ENCODE measurements at regions not wholly inside any gene's neighbourhood (a gene's known extent, or its start where the extent isn't known, plus 50 kb on each side); places are given as distances from the start of the nearest gene placed in this dataset.

DNA sequence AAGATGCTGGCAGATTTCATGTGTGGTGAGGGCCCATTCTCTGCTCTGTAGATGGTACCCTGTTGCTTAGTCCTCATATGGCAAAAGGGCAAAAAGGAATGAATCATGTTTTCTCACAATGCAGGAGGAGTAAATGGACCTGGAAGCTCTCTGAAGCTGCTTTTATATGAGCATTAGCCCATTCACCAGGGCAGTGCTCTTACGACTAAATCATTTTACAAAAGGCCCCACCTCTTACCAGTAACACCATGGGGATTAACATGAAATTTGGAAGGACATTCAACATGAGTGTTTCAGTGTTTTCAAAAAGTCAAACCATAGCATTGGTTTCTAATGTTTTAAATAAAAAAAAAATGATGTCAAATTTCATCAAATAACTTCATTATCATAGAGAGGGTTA, 495.7 kb upstream of the CBLB start:
- Histone ChIP-seq H3K36me3 (ENCODE audit: control insufficient read depth, insufficient read depth, low read length) (no peaks in the 10 kb centered on the region), H3K9ac (ENCODE audit: low read length) (no peak overlapping the region), H3K9me3 (ENCODE audit: control insufficient read depth, low read length) (no peaks in the 10 kb centered on the region), H3K4me1 (ENCODE audit: control insufficient read depth, insufficient read depth, low read length) (no peaks in the 10 kb centered on the region), H3K27me3 (ENCODE audit: control insufficient read depth, insufficient read depth, low read length) (no peaks in the 10 kb centered on the region), H3K4me3 (ENCODE audit: low read length) (no peak overlapping the region)

GRCh38 chr3:106365061-106365691, 496.4 kb upstream of the CBLB start:
- Histone ChIP-seq H3K36me3 (ENCODE audit: control insufficient read depth, insufficient read depth, low read length) (no peaks in the 10 kb centered on the region), H3K27me3 (ENCODE audit: control insufficient read depth, insufficient read depth, low read length) (no peaks in the 10 kb centered on the region), H3K4me3 (ENCODE audit: low read length) (no peak overlapping the region), H3K9ac (ENCODE audit: low read length) (no peak overlapping the region), H3K4me1 (ENCODE audit: control insufficient read depth, insufficient read depth, low read length) (no peaks in the 10 kb centered on the region), H3K9me3 (ENCODE audit: control insufficient read depth, low read length) (no peaks in the 10 kb centered on the region)

- H3K4me1 ChIP-seq (ENCODE audit: control insufficient read depth, insufficient read depth, low read length) = no peaks in the 10 kb centered on the region
- H3K9ac ChIP-seq (ENCODE audit: low read length) = no peak overlapping the region
- no peaks in the 10 kb centered on the region for H3K9me3 ChIP-seq (ENCODE audit: control insufficient read depth, low read length)
- no peaks in the 10 kb centered on the region for H3K27me3 ChIP-seq (ENCODE audit: control insufficient read depth, insufficient read depth, low read length)
- no peak overlapping the region for H3K4me3 ChIP-seq (ENCODE audit: low read length)
- no peaks in the 10 kb centered on the region for H3K36me3 ChIP-seq (ENCODE audit: control insufficient read depth, insufficient read depth, low read length)
Observed at GRCh38 chr3:106366352-106366751, 497.5 kb upstream of the CBLB start.

- no peaks in the 10 kb centered on the region for H3K4me1 ChIP-seq (ENCODE audit: control insufficient read depth, insufficient read depth, low read length)
- H3K9ac ChIP-seq (ENCODE audit: low read length) = no peak overlapping the region
- H3K27me3 ChIP-seq (ENCODE audit: control insufficient read depth, insufficient read depth, low read length) = no peaks in the 10 kb centered on the region
- no peaks in the 10 kb centered on the region for H3K9me3 ChIP-seq (ENCODE audit: control insufficient read depth, low read length)
- H3K36me3 ChIP-seq (ENCODE audit: control insufficient read depth, insufficient read depth, low read length) = no peaks in the 10 kb centered on the region
- H3K4me3 ChIP-seq (ENCODE audit: low read length) = no peak overlapping the region
Observed at GRCh38 chr3:106367496-106367895, 498.7 kb upstream of the CBLB start.

DNA sequence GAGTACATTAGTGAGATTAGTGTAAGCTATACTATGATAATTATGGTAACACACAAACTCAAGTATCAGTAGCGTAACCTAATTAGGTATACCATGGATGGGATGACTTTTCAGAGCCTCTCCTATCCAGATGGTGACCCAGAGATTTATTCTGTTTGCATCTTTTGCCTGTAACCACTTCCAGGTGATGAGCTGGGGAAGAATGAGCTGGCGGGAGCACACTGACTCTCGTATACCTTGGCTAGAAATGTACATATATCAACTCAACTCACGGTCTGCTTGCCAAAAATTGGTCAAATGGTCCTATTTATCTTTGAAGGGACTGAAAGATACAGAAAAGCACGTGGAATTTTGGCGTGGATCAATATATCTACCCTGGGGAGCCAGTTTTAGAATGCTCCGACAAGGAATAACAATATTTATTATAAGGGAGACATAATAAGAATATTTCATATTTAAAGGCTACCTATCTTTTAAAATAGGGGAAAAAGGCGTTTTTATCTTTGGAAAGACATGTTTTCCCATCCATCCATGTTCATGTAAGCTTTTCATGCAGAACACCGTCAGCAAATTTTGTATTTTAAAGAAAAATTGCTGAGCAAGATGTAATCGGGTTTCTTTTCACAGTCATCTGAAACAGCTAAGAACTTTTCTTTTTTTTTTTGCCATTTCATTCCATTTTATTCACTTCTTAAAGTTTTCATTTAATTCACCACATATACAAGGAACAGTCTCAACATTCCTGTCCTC, 502.6 kb upstream of the CBLB start:
- no peaks in the 10 kb centered on the region for H3K9me3 ChIP-seq (ENCODE audit: control insufficient read depth, low read length)
- no peaks in the 10 kb centered on the region for H3K4me1 ChIP-seq (ENCODE audit: control insufficient read depth, insufficient read depth, low read length)
- no peak overlapping the region for H3K9ac ChIP-seq (ENCODE audit: low read length)
- H3K36me3 ChIP-seq (ENCODE audit: control insufficient read depth, insufficient read depth, low read length) = no peaks in the 10 kb centered on the region
- H3K4me3 ChIP-seq (ENCODE audit: low read length) = no peak overlapping the region
- no peaks in the 10 kb centered on the region for H3K27me3 ChIP-seq (ENCODE audit: control insufficient read depth, insufficient read depth, low read length)

DNA sequence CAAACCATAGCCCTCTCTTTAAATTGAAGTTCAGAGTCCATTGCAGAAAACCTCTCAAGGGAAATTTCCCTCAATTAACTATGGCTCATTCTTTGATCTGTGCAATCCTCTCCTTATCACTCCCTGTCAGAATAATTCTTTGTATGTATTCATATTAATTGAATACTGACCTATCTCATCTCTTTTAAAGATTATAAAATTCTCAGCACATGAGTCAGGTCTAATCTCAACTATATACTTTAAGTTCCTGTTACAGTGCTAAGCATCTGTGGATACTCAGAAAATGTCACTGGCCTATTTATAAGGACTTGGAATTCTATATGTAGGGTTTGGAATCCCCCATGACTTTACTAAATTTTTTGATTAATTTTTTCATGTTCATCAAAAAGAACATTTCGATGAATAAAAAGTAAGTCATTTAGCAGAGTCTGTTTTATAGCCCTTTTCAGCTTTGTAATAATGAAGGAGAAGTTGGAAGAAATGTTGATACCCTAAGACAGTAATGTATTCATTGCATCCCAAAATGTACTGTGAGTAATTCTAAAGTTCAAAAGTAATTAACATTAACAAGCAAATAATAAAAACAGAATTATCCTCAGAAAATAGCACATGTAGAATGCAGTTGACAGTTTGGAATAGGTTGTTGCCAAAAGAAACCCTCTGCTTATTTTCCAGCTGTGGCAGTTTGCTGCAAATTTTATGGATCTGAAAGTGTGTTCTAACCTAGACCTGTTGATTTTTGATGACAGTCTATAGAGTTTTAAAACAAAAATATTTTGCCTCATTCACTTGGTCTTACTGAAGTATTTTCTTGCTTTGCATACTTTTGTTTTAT, 503.4 kb upstream of the CBLB start:
- Histone ChIP-seq H3K9ac (ENCODE audit: low read length) (no peak overlapping the region), H3K27me3 (ENCODE audit: control insufficient read depth, insufficient read depth, low read length) (no peaks in the 10 kb centered on the region)

DNA sequence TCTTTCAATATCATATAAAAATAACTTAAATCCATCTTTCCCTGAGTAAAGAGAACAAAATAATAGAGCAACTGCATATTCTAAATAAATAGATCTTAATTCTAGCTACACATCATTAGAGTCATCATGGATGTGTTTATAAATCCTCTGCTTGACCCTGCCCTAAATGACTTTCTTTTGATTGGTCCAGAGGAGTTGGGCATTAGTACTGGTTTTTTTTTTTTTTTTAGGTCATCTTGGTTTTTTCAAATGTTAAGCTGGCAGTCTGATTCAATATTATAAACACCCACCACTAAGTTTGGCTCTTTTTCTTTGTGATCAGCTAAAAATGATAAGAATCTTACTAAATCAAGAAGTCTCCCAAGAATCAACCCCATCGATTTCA, 504.0 kb upstream of the CBLB start:
- H3K9ac ChIP-seq (ENCODE audit: low read length) = no peak overlapping the region
- no peak overlapping the region for H3K4me3 ChIP-seq (ENCODE audit: low read length)

More for the DNA sequence above, 503.4 kb upstream of the CBLB start:
- Histone ChIP-seq H3K9me3 (ENCODE audit: control insufficient read depth, low read length) (no peaks in the 10 kb centered on the region), H3K4me1 (ENCODE audit: control insufficient read depth, insufficient read depth, low read length) (no peaks in the 10 kb centered on the region), H3K36me3 (ENCODE audit: control insufficient read depth, insufficient read depth, low read length) (no peaks in the 10 kb centered on the region), H3K4me3 (ENCODE audit: low read length) (no peak overlapping the region)

DNA sequence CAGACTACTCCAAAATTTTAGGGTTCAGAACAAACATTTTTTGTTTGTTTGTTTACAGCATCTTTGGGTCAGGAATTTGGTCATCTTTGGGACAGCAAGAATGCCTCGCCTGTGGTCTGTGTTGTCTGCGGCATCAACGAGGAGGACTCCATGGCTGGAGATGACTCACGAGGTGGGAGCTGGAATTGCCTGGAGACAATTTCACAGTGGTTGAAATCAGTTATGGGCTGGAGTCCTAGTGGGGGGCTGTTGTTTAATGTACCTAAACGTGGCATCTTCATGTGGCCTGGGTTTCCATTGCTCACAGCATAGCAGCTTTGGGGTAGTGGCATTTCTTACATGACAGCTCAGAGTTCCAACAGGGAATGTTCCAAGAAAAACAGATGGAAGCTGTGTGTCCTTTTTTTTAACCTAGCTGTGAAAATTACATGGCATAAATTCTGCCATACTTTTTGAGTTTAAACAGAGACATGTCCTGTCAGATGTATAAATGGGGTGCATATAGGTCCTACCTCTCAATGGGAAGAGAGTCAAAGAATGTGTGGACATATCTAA, 507.3 kb upstream of the CBLB start:
- H3K36me3 ChIP-seq (ENCODE audit: control insufficient read depth, insufficient read depth, low read length) = no peaks in the 10 kb centered on the region
- H3K27me3 ChIP-seq (ENCODE audit: control insufficient read depth, insufficient read depth, low read length) = no peaks in the 10 kb centered on the region
- H3K4me1 ChIP-seq (ENCODE audit: control insufficient read depth, insufficient read depth, low read length) = no peaks in the 10 kb centered on the region
- H3K9me3 ChIP-seq (ENCODE audit: control insufficient read depth, low read length) = no peaks in the 10 kb centered on the region
- no peak overlapping the region for H3K9ac ChIP-seq (ENCODE audit: low read length)
- H3K4me3 ChIP-seq (ENCODE audit: low read length) = no peak overlapping the region

More for the DNA sequence above, 504.0 kb upstream of the CBLB start:
- no peaks in the 10 kb centered on the region for H3K27me3 ChIP-seq (ENCODE audit: control insufficient read depth, insufficient read depth, low read length)
- no peaks in the 10 kb centered on the region for H3K36me3 ChIP-seq (ENCODE audit: control insufficient read depth, insufficient read depth, low read length)
- H3K9me3 ChIP-seq (ENCODE audit: control insufficient read depth, low read length) = no peaks in the 10 kb centered on the region
- H3K4me1 ChIP-seq (ENCODE audit: control insufficient read depth, insufficient read depth, low read length) = no peaks in the 10 kb centered on the region

GRCh38 chr3:106379251-106379750, 510.5 kb upstream of the CBLB start:
- H3K9me3 ChIP-seq (ENCODE audit: control insufficient read depth, low read length) = no peaks in the 10 kb centered on the region
- no peaks in the 10 kb centered on the region for H3K27me3 ChIP-seq (ENCODE audit: control insufficient read depth, insufficient read depth, low read length)
- H3K4me3 ChIP-seq (ENCODE audit: low read length) = no peak overlapping the region
- H3K36me3 ChIP-seq (ENCODE audit: control insufficient read depth, insufficient read depth, low read length) = no peaks in the 10 kb centered on the region
- H3K4me1 ChIP-seq (ENCODE audit: control insufficient read depth, insufficient read depth, low read length) = no peaks in the 10 kb centered on the region
- H3K9ac ChIP-seq (ENCODE audit: low read length) = no peak overlapping the region

DNA sequence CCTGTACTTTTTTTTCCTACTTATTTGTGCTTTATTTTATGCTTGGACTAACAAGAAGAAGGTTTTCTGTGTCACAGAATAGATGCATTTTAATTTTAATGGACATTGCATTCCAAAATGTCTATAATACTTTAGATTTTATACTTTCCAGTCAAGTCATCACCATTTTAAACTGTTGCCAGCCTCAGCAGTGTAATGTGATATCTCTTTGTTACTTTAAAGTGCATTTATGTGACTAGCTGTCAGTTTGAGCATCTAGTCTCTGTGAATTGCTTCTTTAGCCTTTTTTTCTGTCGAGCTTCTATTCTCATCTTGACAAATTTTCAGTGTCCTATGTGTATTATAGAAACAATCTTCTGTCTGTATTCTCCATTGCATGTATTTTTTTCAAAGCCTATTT, 511.4 kb upstream of the CBLB start:
- Histone ChIP-seq H3K27me3 (ENCODE audit: control insufficient read depth, insufficient read depth, low read length) (no peaks in the 10 kb centered on the region), H3K9me3 (ENCODE audit: control insufficient read depth, low read length) (no peaks in the 10 kb centered on the region), H3K36me3 (ENCODE audit: control insufficient read depth, insufficient read depth, low read length) (no peaks in the 10 kb centered on the region), H3K4me1 (ENCODE audit: control insufficient read depth, insufficient read depth, low read length) (no peaks in the 10 kb centered on the region), H3K9ac (ENCODE audit: low read length) (no peak overlapping the region), H3K4me3 (ENCODE audit: low read length) (no peak overlapping the region)

DNA sequence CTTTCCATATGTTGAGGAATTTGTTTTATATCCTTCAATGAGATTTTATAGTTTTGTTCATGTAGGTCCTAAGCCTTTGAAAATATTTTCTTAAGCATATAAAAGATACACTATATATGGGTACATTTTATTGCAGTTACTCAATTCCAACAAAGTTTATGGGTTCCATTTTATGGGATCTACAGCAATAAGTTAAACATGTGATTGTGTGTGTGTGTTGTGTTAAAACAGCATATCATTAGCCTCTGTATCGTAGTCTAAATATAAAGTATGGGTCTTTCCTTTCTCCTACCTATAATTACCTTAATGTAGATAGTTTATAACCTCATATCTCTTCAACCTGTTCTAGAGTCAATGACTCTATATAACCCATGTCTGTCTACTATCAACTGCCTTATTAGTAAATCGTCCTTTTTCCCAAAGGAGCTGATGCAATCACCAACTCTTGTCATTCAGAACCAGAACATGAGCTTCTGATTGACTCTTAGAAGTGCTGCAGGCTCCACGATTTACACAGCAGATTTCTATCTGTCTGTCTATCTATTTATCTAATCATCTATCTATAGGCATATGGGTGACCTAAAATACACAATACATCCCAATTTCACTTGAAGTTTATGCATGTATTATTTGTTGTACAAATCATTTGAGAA, 512.6 kb upstream of the CBLB start:
- H3K4me3 ChIP-seq (ENCODE audit: low read length) = no peak overlapping the region
- H3K9ac ChIP-seq (ENCODE audit: low read length) = no peak overlapping the region
- no peaks in the 10 kb centered on the region for H3K9me3 ChIP-seq (ENCODE audit: control insufficient read depth, low read length)
- H3K36me3 ChIP-seq (ENCODE audit: control insufficient read depth, insufficient read depth, low read length) = no peaks in the 10 kb centered on the region
- H3K4me1 ChIP-seq (ENCODE audit: control insufficient read depth, insufficient read depth, low read length) = no peaks in the 10 kb centered on the region
- H3K27me3 ChIP-seq (ENCODE audit: control insufficient read depth, insufficient read depth, low read length) = no peaks in the 10 kb centered on the region

All from mucosa of stomach (tissue), 1 donor.